Mesodermal cell (in vitro differentiated cells): ENCODE measurements at regions not wholly inside any gene's neighbourhood (a gene's known extent, or its start where the extent isn't known, plus 50 kb on each side); places are given as distances from the start of the nearest gene placed in this dataset.

Experiments
- H3K27ac ChIP-seq: 2 replicates; pipeline ENCODE4 v1.7.0; 2013; ENCODE audit warnings: mild to moderate bottlenecking, low read depth, low read length, moderate library complexity; ENCODE audit not compliant: severe bottlenecking
- H3K36me3 ChIP-seq: 2 replicates; pipeline ENCODE4 v1.7.1; 2013; ENCODE audit warnings: mild to moderate bottlenecking, low read length, moderate library complexity; ENCODE audit not compliant: control insufficient read depth, insufficient read depth
- H3K4me1 ChIP-seq: one replicate; pipeline ENCODE4 v1.7.1; 2013; ENCODE audit warnings: mild to moderate bottlenecking, low read length; ENCODE audit not compliant: insufficient read depth, control insufficient read depth, poor library complexity, severe bottlenecking
- H3K4me3 ChIP-seq: 2 replicates; pipeline ENCODE4 v1.7.0; 2013; ENCODE audit warnings: low read length, control low read depth, mild to moderate bottlenecking; ENCODE audit not compliant: insufficient read depth, poor library complexity, severe bottlenecking; ENCODE audit errors: extremely low read depth
- H3K9me3 ChIP-seq: 2 replicates; pipeline ENCODE4 v1.7.1; 2013; ENCODE audit warnings: mild to moderate bottlenecking, low read length, moderate library complexity; ENCODE audit not compliant: control insufficient read depth
- WGBS, 2 experiments: methylation state at CpG; one replicate each; pipeline ENCODE4 v1.1.5; 2013; ENCODE audit warnings: missing lambda C conversion rate in 2 of 2; ENCODE audit not compliant: insufficient coverage in 2 of 2; 5-methylcytosine and 5-hydroxymethylcytosine counted together

GRCh38 chr12:77572371-77572770 lies 258.3 kb upstream of the NAV3 start:
- Histone ChIP-seq H3K4me3 (no peak overlapping the region), H3K4me1 (no peaks in the 10 kb centered on the region), H3K27ac (no peak overlapping the region), H3K9me3 (no peaks in the 10 kb centered on the region), H3K36me3 (no peaks in the 10 kb centered on the region)
- WGBS, 2 experiments: 82 to 100% methylated on average over 1 to 2 of the region's 3 CpGs

GRCh38 chr12:77571768-77572167 lies 258.9 kb upstream of the NAV3 start:
- 80 to 98% methylated on average over 1 to 5 of the region's 7 CpGs for WGBS, 2 experiments
- H3K4me3 ChIP-seq: no peak overlapping the region
- H3K27ac ChIP-seq: no peak overlapping the region
- H3K4me1 ChIP-seq: no peaks in the 10 kb centered on the region
- no peaks in the 10 kb centered on the region for H3K9me3 ChIP-seq
- no peaks in the 10 kb centered on the region for H3K36me3 ChIP-seq

GRCh38 chr12:77571127-77571526 lies 259.6 kb upstream of the NAV3 start:
- no peak overlapping the region for H3K4me3 ChIP-seq
- 80 to 100% methylated on average over 1 of the region's 4 CpGs for WGBS, 2 experiments
- H3K27ac ChIP-seq: no peak overlapping the region
- H3K36me3 ChIP-seq: no peaks in the 10 kb centered on the region
- H3K9me3 ChIP-seq: no peaks in the 10 kb centered on the region
- no peaks in the 10 kb centered on the region for H3K4me1 ChIP-seq

DNA sequence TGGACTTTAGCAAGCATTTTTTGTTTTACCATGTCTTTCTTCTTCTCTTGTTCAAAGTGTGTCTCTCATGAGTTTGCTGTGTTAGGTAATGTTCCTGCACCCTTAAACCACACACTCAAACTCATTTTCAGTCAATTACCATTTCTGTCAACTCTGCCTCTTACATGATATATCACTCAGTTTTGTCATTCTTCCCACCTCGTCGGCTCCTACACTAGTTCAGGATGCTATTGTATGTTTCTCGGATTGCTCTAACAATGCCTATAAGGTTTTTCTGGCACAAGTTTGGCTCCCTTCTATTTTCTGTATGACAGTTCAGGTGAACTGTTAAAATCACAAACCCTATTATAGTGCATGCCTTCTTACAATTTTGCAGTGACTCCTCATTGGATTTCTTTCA lies 260.8 kb upstream of the NAV3 start:
- 83 to 94% methylated on average over 3 of the region's 3 CpGs for WGBS, 2 experiments
- H3K36me3 ChIP-seq: no peaks in the 10 kb centered on the region
- H3K27ac ChIP-seq: no peak overlapping the region
- H3K9me3 ChIP-seq: no peaks in the 10 kb centered on the region
- no peaks in the 10 kb centered on the region for H3K4me1 ChIP-seq
- H3K4me3 ChIP-seq: no peak overlapping the region

GRCh38 chr12:77560714-77561113 lies 270.0 kb upstream of the NAV3 start:
- no peak overlapping the region for H3K27ac ChIP-seq
- H3K4me1 ChIP-seq: no peaks in the 10 kb centered on the region
- H3K36me3 ChIP-seq: no peaks in the 10 kb centered on the region
- H3K4me3 ChIP-seq: no peak overlapping the region
- WGBS, 2 experiments: 60 to 94% methylated on average over 1 to 2 of the region's 6 CpGs
- no peaks in the 10 kb centered on the region for H3K9me3 ChIP-seq

- Histone ChIP-seq H3K9me3 (no peaks in the 10 kb centered on the region), H3K4me3 (no peak overlapping the region), H3K27ac (no peak overlapping the region), H3K4me1 (no peaks in the 10 kb centered on the region), H3K36me3 (no peaks in the 10 kb centered on the region)
- 87% methylated on average over 8 to 9 of the region's 12 CpGs for WGBS, 2 experiments
Observed at GRCh38 chr12:77559400-77560074, 271.2 kb upstream of the NAV3 start.

GRCh38 chr12:77555074-77555473 lies 275.6 kb upstream of the NAV3 start:
- H3K36me3 ChIP-seq: no peaks in the 10 kb centered on the region
- no peak overlapping the region for H3K4me3 ChIP-seq
- WGBS, 2 experiments: 100% methylated on average over 1 of the region's 4 CpGs; no CpG with 5 or more reads in 1 of the 2 experiments
- H3K4me1 ChIP-seq: no peaks in the 10 kb centered on the region
- no peak overlapping the region for H3K27ac ChIP-seq
- H3K9me3 ChIP-seq: no peaks in the 10 kb centered on the region

GRCh38 chr12:77553976-77554619 lies 276.6 kb upstream of the NAV3 start:
- Histone ChIP-seq H3K4me3 (no peak overlapping the region), H3K9me3 (no peaks in the 10 kb centered on the region), H3K4me1 (no peaks in the 10 kb centered on the region), H3K27ac (no peak overlapping the region), H3K36me3 (no peaks in the 10 kb centered on the region)
- 82 to 91% methylated on average over 1 of the region's 1 CpG for WGBS, 2 experiments

GRCh38 chr12:77549383-77550128 lies 281.1 kb upstream of the NAV3 start:
- 90 to 100% methylated on average over 1 to 2 of the region's 3 CpGs for WGBS, 2 experiments
- no peak overlapping the region for H3K27ac ChIP-seq
- no peak overlapping the region for H3K4me3 ChIP-seq
- H3K9me3 ChIP-seq: no peaks in the 10 kb centered on the region
- no peaks in the 10 kb centered on the region for H3K4me1 ChIP-seq
- no peaks in the 10 kb centered on the region for H3K36me3 ChIP-seq

GRCh38 chr12:77548797-77549196 lies 281.9 kb upstream of the NAV3 start:
- WGBS, 2 experiments: no CpG with 5 or more reads among the region's 1 CpG
- H3K4me3 ChIP-seq: no peak overlapping the region

GRCh38 chr12:77540097-77540496 lies 290.6 kb upstream of the NAV3 start:
- H3K9me3 ChIP-seq: no peaks in the 10 kb centered on the region
- no peak overlapping the region for H3K4me3 ChIP-seq
- H3K27ac ChIP-seq: no peak overlapping the region
- 92% methylated on average over 2 of the region's 2 CpGs; no CpG with 5 or more reads in 1 of the 2 experiments for WGBS, 2 experiments
- no peaks in the 10 kb centered on the region for H3K4me1 ChIP-seq
- H3K36me3 ChIP-seq: no peaks in the 10 kb centered on the region

More at GRCh38 chr12:77548797-77549196, 281.9 kb upstream of the NAV3 start:
- no peaks in the 10 kb centered on the region for H3K4me1 ChIP-seq
- no peak overlapping the region for H3K27ac ChIP-seq
- H3K36me3 ChIP-seq: no peaks in the 10 kb centered on the region
- no peaks in the 10 kb centered on the region for H3K9me3 ChIP-seq
